GM19351 (cell line): ENCODE measurements at regions not wholly inside any gene's neighbourhood (a gene's known extent, or its start where the extent isn't known, plus 50 kb on each side); places are given as distances from the start of the nearest gene placed in this dataset.

Source experiments
- ATAC-seq: cut with Tn5 transposase; IDR thresholded peaks from one replicate; pipeline ENCODE4 v1.9.1; 2021; ENCODE audit warnings: mild to moderate bottlenecking, moderate library complexity; ENCODE audit not compliant: unreplicated experiment

DNA sequence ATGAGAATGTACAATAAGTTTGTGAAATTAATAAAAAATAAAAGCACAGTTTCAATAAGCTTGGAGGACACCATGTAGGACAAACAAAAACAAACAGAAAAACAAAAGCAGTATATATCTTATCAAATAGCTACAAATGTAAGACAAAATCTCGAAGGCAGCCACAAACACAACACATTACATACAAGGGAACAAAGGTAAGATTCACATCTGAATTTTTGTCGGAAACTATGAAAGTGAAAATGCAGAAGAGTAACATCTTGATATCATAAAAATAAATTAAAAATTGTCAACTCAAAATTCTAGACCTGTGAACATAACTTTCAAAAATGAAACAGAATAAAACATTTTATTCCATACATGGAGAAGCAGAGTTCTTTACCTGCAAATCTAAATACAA is 1049.5 kb upstream of the ADGRL2 start:
- no peak for ATAC-seq

DNA sequence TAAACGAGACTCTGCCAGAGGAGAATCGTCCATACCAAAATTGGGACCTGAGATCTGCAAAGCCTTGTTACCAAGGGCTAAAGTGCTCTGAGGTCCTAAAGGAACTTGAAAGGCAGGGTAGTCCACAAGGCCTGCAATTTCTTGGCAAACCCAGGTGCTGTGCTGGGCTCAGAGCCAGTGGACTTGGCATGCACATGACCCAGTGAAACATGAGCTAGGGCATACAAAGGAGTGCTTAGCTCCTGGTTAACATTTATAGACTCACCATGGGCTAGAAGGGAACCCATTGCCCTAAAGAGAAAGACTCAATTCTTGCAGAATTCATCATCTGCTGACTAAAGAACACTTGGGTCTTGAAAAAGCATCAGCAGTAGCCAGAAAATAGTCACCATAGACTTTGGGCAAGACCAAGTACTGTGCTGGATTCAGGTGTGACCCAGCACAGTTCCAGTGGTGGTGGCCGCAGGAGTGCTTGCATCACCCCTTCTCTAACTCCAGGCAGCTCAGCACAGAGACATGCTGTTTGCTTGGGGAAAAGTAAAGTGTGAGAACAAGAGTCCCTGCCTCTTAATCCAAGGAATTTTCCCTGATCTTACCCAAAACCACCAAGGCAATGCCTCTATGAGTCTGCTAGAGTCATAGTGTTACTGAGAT is 1069.4 kb upstream of the ADGRL2 start:
- no peak for ATAC-seq

GRCh38 chr1:80722611-80723010 is 1078.1 kb upstream of the ADGRL2 start:
- no peak for ATAC-seq

GRCh38 chr1:80706526-80706925 is 1094.2 kb upstream of the ADGRL2 start:
- no peak for ATAC-seq

DNA sequence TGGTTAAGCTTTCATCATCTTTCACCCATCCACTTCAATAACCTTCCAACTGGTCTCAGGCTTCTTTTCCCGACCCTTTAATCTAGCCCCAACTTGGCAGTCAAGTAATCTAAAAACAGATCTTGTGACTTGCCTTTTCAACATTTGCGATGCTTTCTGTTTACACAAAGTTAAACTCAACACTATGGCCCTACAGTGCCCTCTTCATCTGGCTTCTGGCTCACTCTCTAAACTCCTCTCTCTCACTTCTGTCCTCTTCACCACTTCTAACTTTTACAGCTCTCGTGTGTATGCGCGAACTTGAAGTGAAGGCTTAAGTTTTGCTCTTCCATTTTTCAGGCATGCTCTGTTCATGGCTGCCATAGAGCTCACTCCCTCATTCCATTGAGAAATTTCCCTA is 1122.3 kb upstream of the ADGRL2 start:
- ATAC-seq = no peak

- ATAC-seq = no peak
Observed at GRCh38 chr1:80675454-80675853, 1125.3 kb upstream of the ADGRL2 start.

DNA sequence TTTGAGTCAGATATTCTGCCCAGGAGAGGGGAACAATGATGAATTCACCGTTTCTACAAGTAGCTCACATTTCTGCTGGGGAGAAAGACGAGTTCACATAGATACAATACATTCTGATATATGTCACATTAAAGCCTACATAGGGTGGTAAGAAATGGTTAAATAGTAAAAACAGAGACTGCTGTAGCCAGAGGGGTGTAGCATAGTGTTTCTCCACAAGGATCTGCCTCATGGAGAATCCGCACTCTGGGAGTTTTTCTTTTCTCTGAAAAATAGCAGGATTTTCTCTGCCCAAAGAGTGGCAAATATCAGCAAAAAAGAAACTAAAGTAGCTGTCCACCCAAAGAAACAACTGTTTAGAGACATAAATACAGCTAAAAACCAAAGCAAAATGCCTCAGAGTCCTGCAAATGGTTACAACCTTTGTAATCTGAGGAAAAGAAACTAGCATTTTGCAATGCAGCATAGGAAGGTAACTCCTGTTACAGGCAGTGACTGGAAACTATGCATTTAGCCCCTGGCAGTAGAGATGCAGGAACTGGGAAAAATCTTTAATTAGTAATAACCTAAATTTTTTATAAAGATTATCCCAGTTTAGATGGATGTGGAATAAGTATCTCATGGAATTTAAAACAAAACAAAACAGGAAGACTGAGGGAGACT is 1126.7 kb upstream of the ADGRL2 start:
- ATAC-seq = no peak

- ATAC-seq = no peak
Observed at GRCh38 chr1:80668372-80668771, 1132.4 kb upstream of the ADGRL2 start.

- no peak for ATAC-seq
Observed at GRCh38 chr1:80666073-80666472, 1134.7 kb upstream of the ADGRL2 start.

DNA sequence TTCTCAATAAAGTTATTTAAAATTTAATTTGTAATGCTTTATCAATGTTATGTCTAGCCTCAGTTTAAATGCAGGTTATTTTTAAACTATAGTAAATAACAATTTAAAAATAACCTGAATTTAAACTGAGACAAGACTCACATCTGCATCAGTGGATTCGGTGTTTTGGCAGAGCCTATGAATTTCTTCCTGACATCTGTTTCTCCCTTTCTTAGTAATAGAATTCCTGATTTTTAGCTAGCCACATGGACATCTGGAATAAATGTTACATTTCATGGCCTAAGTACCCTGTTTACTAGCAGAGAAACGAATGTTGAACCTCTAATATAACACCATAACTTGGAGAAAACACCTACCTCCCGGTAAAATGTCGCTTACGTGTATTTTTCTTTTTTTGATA is 1141.6 kb upstream of the ADGRL2 start:
- ATAC-seq = no peak

- ATAC-seq = no peak
Observed at GRCh38 chr1:80657707-80658106, 1143.0 kb upstream of the ADGRL2 start.

GRCh38 chr1:80657044-80657643 is 1143.6 kb upstream of the ADGRL2 start:
- ATAC-seq = no peak

DNA sequence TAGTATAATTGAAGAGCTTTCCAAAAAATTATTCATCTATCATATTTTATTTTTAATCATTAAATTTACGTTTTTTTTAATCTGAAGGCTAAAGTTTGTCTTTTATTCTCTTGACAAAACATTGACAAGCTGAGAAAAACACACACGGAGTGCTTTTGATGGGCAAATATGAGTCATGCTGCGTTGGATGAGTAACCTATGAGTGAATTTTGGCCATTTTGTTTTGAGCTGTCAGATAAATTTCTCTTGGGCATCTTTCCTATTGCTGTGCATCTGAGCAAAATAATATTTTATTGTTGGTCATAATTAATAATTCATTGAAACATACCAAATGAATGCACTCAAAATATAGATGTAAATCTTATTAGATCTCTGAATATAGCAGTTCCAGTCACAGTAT is 1144.1 kb upstream of the ADGRL2 start:
- ATAC-seq = peak; percentile 58

GRCh38 chr1:80656014-80656636 is 1144.6 kb upstream of the ADGRL2 start:
- ATAC-seq = peak; percentile 94

DNA sequence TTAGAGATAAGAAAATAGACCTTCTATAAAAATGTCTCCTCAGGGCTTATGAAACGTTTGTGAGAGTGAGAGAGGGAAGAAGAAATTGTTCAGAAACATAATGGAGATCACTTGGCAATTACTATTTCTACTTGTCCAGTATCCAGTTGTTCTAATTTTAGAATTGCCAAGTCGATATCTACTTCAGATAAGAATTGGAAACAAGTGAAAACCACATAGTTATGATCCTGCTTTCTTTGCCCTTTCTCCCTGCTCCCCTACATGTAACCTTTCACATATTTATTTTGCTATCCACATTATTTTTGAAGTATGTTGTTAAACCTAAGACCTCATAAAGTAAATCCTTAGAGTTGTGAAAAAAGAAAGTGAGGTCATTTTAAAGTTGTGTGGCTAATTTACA is 1154.7 kb upstream of the ADGRL2 start:
- ATAC-seq = no peak

DNA sequence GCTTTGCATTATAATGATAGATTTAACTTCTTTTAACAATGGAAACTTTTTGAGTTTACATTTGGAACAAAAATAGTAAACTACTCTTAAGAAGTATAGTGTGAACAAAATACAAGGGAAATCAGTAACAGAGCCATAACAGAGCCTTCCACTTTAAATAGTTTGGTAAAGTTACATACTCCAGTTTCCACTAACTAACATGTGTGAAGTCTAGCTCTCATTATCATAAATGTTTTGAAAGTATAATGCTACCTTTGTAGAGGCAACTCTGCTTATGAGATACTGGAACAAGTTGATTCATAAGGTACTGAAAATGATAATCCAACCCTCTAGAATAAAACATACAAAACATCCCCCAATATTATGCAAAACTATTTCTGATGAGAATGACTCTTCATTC is 1155.1 kb upstream of the ADGRL2 start:
- no peak for ATAC-seq

- peak; percentile 47 for ATAC-seq
Observed at GRCh38 chr1:80640978-80641377, 1159.8 kb upstream of the ADGRL2 start.

- ATAC-seq = peak; percentile 95
Observed at GRCh38 chr1:80639777-80640533, 1160.8 kb upstream of the ADGRL2 start.

DNA sequence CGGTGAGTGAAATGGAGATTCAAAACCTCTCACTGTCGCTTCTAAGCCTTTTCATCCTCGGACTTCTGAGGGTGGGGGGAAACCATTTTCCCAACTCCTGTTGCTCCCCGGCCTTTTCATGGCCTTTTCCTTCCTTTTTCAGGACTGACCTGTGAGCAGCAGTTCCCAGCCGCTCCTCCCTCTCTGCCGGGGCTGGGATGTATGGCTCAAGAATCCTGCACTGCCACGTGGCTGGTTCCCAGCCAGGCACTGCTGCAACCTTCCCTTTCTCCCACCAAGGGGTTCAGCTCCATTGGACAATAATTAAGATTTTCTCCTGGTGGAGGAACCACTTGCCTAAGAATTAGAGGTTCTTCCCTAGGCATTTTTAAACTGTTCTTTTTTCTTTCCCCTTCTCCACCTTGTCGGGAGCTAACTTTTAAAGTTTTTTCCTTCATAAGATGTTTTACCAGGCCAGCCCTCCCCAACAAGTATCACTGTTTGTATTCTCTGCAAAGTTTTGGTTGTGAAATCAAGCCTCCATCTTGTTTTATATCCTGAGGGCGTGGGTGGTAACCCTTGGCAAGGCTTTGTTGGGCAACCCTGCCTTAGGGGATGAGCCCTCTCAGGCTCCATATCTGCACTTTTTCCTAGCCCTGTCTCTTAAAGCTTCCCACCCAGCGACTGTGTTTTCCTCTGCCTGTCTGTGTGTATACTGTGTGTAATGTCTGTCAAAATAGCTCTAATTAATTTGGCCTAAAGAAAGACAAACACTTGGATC is 1166.6 kb upstream of the ADGRL2 start:
- no peak for ATAC-seq

GRCh38 chr1:80632284-80632683 is 1168.5 kb upstream of the ADGRL2 start:
- no peak for ATAC-seq
